Epithelial cell of esophagus (primary cell): ENCODE measurements at regions not wholly inside any gene's neighbourhood (a gene's known extent, or its start where the extent isn't known, plus 50 kb on each side); places are given as distances from the start of the nearest gene placed in this dataset.

Source experiments
- DNase-seq: peaks from one replicate; pipeline ENCODE4 v3.0.0; 2010; ENCODE audit warnings: low read depth
- H3K4me3 ChIP-seq: 2 replicates; pipeline ENCODE4 v1.5.1; 2011; ENCODE audit warnings: mild to moderate bottlenecking, low read length, control low read depth
- CTCF ChIP-seq: IDR thresholded peaks from 2 replicates; pipeline ENCODE4 v1.5.1; 2011; ENCODE audit warnings: low read depth, mild to moderate bottlenecking, low read length, control low read depth, inconsistent platforms; ENCODE audit not compliant: insufficient read depth; ENCODE audit errors: missing control alignments

- no peak overlapping the region for H3K4me3 ChIP-seq
- TF ChIP-seq CTCF: no peak
- no peak for DNase-seq
Measured at GRCh38 chr21:24336491-24336890, 1270.8 kb downstream of the MRPL39 start.

GRCh38 chr21:24323536-24323935 is 1283.7 kb downstream of the MRPL39 start:
- no peak overlapping the region for H3K4me3 ChIP-seq
- DNase-seq: no peak
- no peak for TF ChIP-seq CTCF

- TF ChIP-seq CTCF: no peak
- no peak overlapping the region for H3K4me3 ChIP-seq
- no peak for DNase-seq
Measured at GRCh38 chr21:24316277-24316922, 1290.9 kb downstream of the MRPL39 start.

DNA sequence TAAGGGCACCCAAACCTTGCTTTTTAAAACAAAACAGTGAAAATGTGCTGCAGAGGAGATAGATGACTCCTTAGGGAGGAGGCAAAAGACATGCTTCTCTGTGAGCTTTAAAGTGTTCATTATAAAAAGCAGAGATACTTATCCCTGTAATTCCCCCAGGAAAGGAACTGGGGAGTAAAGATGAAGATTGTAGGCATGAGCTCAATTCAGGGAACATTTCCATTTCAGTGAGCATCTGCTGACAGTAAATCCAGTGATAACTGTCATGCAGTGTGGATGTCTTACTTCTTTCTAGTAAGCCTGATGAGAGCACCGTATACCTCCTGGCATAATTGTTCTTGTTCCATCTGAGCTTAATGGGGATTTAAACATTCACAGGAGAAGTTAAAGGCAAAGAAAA is 1296.5 kb downstream of the MRPL39 start:
- TF ChIP-seq CTCF: no peak
- no peak overlapping the region for H3K4me3 ChIP-seq
- no peak for DNase-seq

- H3K4me3 ChIP-seq: no peak overlapping the region
- no peak for TF ChIP-seq CTCF
- no peak for DNase-seq
Measured at GRCh38 chr21:24308183-24308582, 1299.1 kb downstream of the MRPL39 start.

DNA sequence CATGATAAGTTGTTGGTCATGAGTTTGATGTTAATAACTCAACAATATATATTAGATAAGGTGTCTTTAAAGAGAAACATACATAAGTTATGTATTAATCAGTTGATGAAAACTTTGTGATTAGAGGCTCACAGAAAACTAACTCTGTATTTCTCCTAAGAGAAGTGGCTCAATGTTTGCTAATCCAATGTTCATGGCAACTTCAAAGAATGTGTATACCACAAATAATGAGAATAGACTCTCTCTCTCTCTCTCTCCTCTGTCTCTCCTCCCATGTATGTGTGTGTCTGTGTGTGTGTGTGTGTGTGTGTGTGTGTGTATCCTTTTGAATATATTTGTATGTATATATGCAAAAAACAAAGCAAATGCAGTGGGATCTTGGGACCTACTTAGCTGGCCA is 1304.9 kb downstream of the MRPL39 start:
- DNase-seq: no peak
- TF ChIP-seq CTCF: no peak
- no peak overlapping the region for H3K4me3 ChIP-seq

DNA sequence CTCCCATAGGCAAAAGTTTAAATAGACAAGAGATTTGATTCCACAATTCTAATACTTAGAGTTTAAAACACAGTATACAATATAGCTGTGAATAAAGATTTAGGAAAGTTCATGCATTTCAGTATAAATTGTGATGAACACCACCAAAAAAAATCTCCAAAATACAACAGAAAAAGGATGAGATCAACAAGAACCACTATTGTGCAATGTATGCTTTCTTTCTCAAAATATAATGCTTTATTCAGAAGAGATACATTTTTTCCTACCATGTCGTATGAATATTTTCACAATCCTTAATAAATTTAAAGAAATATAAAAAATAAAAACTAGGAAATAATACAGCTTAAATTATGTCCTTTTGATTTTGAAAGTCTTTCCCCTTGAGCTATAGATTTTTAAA is 1309.2 kb downstream of the MRPL39 start:
- H3K4me3 ChIP-seq: no peak overlapping the region
- TF ChIP-seq CTCF: no peak
- DNase-seq: no peak
